Ishikawa (cell line): ENCODE measurements at regions not wholly inside any gene's neighbourhood (a gene's known extent, or its start where the extent isn't known, plus 50 kb on each side); places are given as distances from the start of the nearest gene placed in this dataset.

ENCODE experiments used
- CEBPB ChIP-seq: IDR thresholded peaks from 2 replicates; pipeline ENCODE4 v1.6.1; 2012
- CREB1 ChIP-seq: IDR thresholded peaks from 2 replicates; pipeline ENCODE4 v1.6.1; 2012; ENCODE audit warnings: low read depth
- EGR1 ChIP-seq: IDR thresholded peaks from 2 replicates; pipeline ENCODE4 v1.6.1; 2012
- EP300 ChIP-seq: IDR thresholded peaks from 2 replicates; pipeline ENCODE4 v1.6.1; 2012; ENCODE audit warnings: borderline replicate concordance
- FOXM1 ChIP-seq: IDR thresholded peaks from 2 replicates; pipeline ENCODE4 v1.6.1; 2012; ENCODE audit warnings: low read depth, borderline replicate concordance
- NFIC ChIP-seq: IDR thresholded peaks from 2 replicates; pipeline ENCODE4 v1.6.1; 2012
- RAD21 ChIP-seq: IDR thresholded peaks from 2 replicates; pipeline ENCODE4 v1.6.1; 2012; ENCODE audit warnings: low read depth
- TAF1 ChIP-seq: IDR thresholded peaks from 2 replicates; pipeline ENCODE4 v1.6.1; 2012; ENCODE audit warnings: low read depth, mild to moderate bottlenecking
- TCF12 ChIP-seq: IDR thresholded peaks from 2 replicates; pipeline ENCODE4 v1.6.1; 2012; ENCODE audit warnings: low read depth
- TEAD4 ChIP-seq: IDR thresholded peaks from 2 replicates; pipeline ENCODE4 v1.6.1; 2012
- YY1 ChIP-seq: IDR thresholded peaks from 2 replicates; pipeline ENCODE4 v1.6.1; 2012; ENCODE audit warnings: low read depth
- ZBTB7A ChIP-seq: IDR thresholded peaks from 2 replicates; pipeline ENCODE4 v1.6.1; 2012; ENCODE audit warnings: low read depth
- TF ChIP-seq, protein P1 (sequence below): IDR thresholded peaks from 2 replicates; pipeline ENCODE4 v1.6.1; 2012
- TF ChIP-seq, protein P2 (sequence below): IDR thresholded peaks from 2 replicates; pipeline ENCODE4 v1.6.1; 2012; ENCODE audit warnings: low read depth, mild to moderate bottlenecking
- TF ChIP-seq, protein P3 (sequence below): IDR thresholded peaks from 2 replicates; pipeline ENCODE4 v1.6.1; 2012

DNA sequence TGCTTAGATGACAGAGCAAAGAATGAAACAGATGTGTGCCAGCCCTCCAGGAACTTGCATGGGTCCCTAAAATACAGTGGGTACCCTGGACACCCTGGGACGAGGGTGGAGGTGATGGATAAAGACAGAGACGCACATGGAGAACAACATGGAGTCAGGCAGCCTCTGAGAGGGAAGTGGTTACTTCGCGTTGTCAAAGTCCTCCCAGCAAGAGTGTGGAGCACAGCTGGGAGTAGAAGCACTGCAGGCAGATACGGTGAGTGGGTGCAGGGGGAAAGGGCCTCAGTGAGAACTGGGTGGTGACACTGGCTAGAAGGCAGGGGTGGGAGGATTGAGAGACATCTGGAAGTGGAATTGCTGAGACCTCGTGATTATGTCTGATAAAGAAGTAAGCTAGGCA, 70.8 kb upstream of the PRR20G start:
- TF ChIP-seq TCF12 (no peak), FOXM1 (no peak), RAD21 (no peak), YY1 (no peak), EGR1 (no peak), NFIC (no peak), ZBTB7A (no peak), CREB1 (no peak), EP300 (no peak), TEAD4 (no peak), TAF1 (no peak)
- TF ChIP-seq, protein P1, sequence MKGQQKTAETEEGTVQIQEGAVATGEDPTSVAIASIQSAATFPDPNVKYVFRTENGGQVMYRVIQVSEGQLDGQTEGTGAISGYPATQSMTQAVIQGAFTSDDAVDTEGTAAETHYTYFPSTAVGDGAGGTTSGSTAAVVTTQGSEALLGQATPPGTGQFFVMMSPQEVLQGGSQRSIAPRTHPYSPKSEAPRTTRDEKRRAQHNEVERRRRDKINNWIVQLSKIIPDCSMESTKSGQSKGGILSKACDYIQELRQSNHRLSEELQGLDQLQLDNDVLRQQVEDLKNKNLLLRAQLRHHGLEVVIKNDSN: no peak
- TF ChIP-seq, protein P2, sequence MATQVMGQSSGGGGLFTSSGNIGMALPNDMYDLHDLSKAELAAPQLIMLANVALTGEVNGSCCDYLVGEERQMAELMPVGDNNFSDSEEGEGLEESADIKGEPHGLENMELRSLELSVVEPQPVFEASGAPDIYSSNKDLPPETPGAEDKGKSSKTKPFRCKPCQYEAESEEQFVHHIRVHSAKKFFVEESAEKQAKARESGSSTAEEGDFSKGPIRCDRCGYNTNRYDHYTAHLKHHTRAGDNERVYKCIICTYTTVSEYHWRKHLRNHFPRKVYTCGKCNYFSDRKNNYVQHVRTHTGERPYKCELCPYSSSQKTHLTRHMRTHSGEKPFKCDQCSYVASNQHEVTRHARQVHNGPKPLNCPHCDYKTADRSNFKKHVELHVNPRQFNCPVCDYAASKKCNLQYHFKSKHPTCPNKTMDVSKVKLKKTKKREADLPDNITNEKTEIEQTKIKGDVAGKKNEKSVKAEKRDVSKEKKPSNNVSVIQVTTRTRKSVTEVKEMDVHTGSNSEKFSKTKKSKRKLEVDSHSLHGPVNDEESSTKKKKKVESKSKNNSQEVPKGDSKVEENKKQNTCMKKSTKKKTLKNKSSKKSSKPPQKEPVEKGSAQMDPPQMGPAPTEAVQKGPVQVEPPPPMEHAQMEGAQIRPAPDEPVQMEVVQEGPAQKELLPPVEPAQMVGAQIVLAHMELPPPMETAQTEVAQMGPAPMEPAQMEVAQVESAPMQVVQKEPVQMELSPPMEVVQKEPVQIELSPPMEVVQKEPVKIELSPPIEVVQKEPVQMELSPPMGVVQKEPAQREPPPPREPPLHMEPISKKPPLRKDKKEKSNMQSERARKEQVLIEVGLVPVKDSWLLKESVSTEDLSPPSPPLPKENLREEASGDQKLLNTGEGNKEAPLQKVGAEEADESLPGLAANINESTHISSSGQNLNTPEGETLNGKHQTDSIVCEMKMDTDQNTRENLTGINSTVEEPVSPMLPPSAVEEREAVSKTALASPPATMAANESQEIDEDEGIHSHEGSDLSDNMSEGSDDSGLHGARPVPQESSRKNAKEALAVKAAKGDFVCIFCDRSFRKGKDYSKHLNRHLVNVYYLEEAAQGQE: no peak
- TF ChIP-seq, protein P3, sequence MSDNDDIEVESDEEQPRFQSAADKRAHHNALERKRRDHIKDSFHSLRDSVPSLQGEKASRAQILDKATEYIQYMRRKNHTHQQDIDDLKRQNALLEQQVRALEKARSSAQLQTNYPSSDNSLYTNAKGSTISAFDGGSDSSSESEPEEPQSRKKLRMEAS: no peak

DNA sequence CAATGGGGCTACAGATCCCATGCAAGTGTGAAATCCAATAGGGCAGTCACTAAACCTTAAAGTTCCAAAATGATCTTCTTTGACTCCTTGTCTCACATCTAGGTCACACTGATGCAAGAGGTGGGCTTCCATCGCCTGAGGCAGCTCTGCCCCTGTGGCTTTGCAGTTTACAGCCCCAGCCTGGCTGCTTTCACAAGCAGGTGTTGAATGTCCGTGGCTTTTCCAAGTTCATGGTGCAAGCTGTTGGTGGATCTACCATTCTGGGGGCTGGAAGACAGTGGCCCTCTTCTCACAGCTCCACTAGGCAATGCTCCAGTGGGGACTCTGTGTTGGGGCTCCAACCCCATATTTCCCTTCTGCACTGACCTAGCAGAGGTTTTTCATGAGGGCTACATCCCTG, 68.5 kb upstream of the PRR20G start:
- TF ChIP-seq, protein P1: no peak
- no peak for TF ChIP-seq CREB1
- TF ChIP-seq CEBPB: no peak
- no peak for TF ChIP-seq EP300
- TF ChIP-seq FOXM1: no peak
- TF ChIP-seq NFIC: no peak

DNA sequence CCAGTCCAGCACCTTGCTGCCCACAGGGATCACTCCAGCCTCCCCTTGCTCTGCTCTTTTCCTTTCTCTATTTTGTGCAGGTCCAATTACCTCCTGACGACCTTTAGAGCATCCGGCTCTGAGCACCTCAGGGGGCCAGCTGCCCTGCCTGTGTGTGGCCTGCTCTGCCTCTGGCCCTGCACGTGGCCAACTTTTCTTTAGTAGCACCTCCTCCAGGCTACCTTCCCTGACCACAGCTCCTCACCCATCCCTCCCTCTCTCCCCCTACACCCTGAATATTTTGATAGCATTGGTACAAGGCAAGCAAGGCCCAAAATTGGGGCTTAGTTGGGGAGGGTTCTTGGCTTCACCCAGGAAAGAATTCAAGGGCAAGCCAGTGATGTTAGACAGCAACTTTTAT, 66.9 kb upstream of the PRR20G start:
- no peak for TF ChIP-seq ZBTB7A
- TF ChIP-seq RAD21: no peak
- TF ChIP-seq, protein P3: no peak
- TF ChIP-seq EGR1: no peak
- TF ChIP-seq, protein P1: no peak
- TF ChIP-seq TCF12: no peak
- TF ChIP-seq NFIC: no peak
- TF ChIP-seq CEBPB: no peak
- TF ChIP-seq YY1: no peak
- TF ChIP-seq, protein P2: no peak
- no peak for TF ChIP-seq EP300
- TF ChIP-seq CREB1: no peak
- no peak for TF ChIP-seq TAF1
- TF ChIP-seq TEAD4: no peak

DNA sequence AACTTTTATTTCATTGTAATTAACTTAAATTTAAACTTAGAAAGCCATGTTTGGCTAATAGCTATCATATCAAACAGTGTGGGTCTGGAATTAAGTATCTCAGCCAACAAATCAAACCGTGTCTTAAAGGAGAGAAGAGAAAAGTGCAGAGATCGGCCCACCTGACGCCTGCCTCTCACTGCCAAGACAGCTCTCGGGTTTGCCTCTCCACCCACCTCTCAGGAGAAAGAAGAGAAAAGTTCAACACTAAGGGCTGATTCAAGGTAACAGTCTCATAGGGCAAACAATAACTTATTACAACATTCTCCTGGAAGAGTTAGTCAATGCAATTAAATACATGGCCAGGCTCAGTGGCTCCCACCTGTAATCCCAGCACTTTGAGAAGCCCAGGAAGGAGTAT, 64.8 kb upstream of the PRR20G start:
- TF ChIP-seq FOXM1 (no peak), EP300 (no peak), TEAD4 (no peak), ZBTB7A (no peak), RAD21 (no peak), CREB1 (no peak), TCF12 (no peak), CEBPB (no peak), NFIC (no peak)
- TF ChIP-seq, protein P2: no peak
- TF ChIP-seq, protein P1: no peak
